Esophagus squamous epithelium (tissue), 5 donors: ENCODE measurements at regions not wholly inside any gene's neighbourhood (a gene's known extent, or its start where the extent isn't known, plus 50 kb on each side); places are given as distances from the start of the nearest gene placed in this dataset.

Experiments
- DNase-seq: peaks from one replicate; lab custom pipeline; 2025; lab: John Stamatoyannopoulos, UW
- H3K27ac ChIP-seq, 4 donors: fragments of 200-600 bp; sonication (generic); one replicate each; pipeline ENCODE4 v1.5.1; 2016 to 2019; ENCODE audit warnings: mild to moderate bottlenecking in 1 of 4
- H3K27me3 ChIP-seq, 4 donors: fragments of 200-600 bp; sonication (generic); 1 replicate in 3 of 4; 2 replicates in 1 of 4; pipeline versions ENCODE4 v1.5.1 to v1.6.0; 2017 to 2021; ENCODE audit warnings: antibody characterized with exemption in 1 of 4
- H3K36me3 ChIP-seq, 3 donors: fragments of 200-600 bp; sonication (generic); one replicate each; pipeline ENCODE4 v1.5.1; 2016 to 2019
- H3K4me1 ChIP-seq, 3 donors: fragments of 200-600 bp; sonication (generic); one replicate each; pipeline ENCODE4 v1.5.1; 2017 to 2019
- H3K4me3 ChIP-seq, 4 donors: fragments of 200-600 bp; sonication (generic); 1 replicate in 3 of 4; 2 replicates in 1 of 4; pipeline ENCODE4 v1.5.1; 2016 to 2019; ENCODE audit warnings: mild to moderate bottlenecking in 2 of 4, moderate library complexity in 1 of 4
- H3K9me3 ChIP-seq, 3 donors: fragments of 200-600 bp; sonication (generic); one replicate each; pipeline ENCODE4 v1.5.1; 2016 to 2019
- CTCF ChIP-seq, 6 experiments: fragments of 450-650 bp in 4 of 6; fragments of 200-600 bp in 2 of 6; sonication (generic) in 2 of 6; IDR thresholded peaks; one replicate each; pipeline ENCODE4 v1.5.1; 2016 to 2019; ENCODE audit warnings: antibody characterized with exemption in 6 of 6, mild to moderate bottlenecking in 4 of 6, moderate library complexity in 4 of 6
- POLR2A ChIP-seq, 4 donors: fragments of 450-650 bp; IDR thresholded peaks; one replicate each; pipeline ENCODE4 v1.6.1; 2017; ENCODE audit warnings: antibody characterized with exemption in 4 of 4, mild to moderate bottlenecking in 4 of 4, moderate library complexity in 3 of 4
- WGBS, 2 donors: methylation state at CpG; one replicate each; pipeline ENCODE4 v1.1.5; 2018; 5-methylcytosine and 5-hydroxymethylcytosine counted together
- intact Hi-C: fragments of 100-400 bp; cut with DNase I; formaldehyde crosslinking; loops from one replicate; pipeline ENCODE4 v1.15.0; 2022
- donor health status: DM: yes; HTN: yes; CAD: no.

DNA sequence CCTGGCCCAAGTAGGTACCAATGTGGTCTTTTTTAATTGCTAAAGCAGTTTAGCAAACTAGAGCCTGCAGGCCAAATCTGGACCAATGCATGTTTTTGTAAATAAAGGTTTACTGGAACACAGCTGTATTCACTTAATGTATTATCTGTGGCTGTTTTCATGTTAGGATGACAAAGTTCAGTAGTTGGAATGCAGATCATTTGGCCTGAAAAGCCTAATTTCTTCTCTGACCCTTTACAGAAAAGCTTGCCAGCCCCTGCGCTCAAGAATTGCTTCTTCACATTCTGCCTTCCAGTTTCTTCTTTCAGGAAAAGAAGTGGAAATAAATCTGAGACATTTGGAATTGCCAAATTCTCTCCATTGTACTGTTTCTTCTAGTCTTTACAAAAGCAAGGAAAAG lies 90.0 kb upstream of the MC3R start:
- intact Hi-C loops: no loop called here
- H3K4me1 ChIP-seq: no peaks in the 10 kb centered on the region
- H3K9me3 ChIP-seq: no peaks in the 10 kb centered on the region
- no peak for DNase-seq
- H3K36me3 ChIP-seq: no peaks in the 10 kb centered on the region
- H3K4me3 ChIP-seq: no peak overlapping the region
- H3K27me3 ChIP-seq: peaks cover 0 to 9% (median 0%) of the 10 kb centered on the region in 4 donors
- H3K27ac ChIP-seq: no peak overlapping the region
- TF ChIP-seq CTCF (IDR thresholded peaks at IDR 0.05) (no peak), POLR2A (IDR thresholded peaks at IDR 0.05) (no peak)
- WGBS, 2 donors: 75 to 91% methylated on average over 1 of the region's 1 CpG

DNA sequence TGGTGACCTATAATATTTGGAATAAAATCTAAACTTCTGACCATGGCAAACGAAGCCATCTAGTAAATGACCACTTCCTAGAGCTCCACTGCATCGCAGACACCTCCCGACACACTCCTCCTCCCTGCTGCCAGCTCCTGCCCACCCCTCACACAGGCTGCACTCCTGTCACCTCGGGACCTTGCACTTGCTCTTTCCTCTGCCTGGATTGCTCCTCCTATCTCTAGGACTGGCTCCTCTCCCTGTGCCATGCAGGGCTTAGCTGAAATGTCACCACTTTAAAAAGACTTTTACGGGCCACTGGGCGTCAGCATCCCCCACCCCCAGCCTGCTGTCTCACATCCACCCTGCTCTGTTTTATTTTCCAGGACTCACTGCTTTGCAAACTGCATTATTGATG lies 87.6 kb upstream of the MC3R start:
- intact Hi-C loops: no loop called here
- Histone ChIP-seq H3K4me1 (no peaks in the 10 kb centered on the region), H3K4me3 (no peak overlapping the region), H3K36me3 (no peaks in the 10 kb centered on the region), H3K9me3 (no peaks in the 10 kb centered on the region), H3K27me3 (peaks cover 0 to 12% (median 0%) of the 10 kb centered on the region in 4 donors), H3K27ac (no peak overlapping the region)
- no peak for TF ChIP-seq POLR2A (IDR thresholded peaks at IDR 0.05)
- no peak for TF ChIP-seq CTCF (IDR thresholded peaks at IDR 0.05)
- WGBS, 2 donors: 53 to 56% methylated on average over 5 to 6 of the region's 6 CpGs
- DNase-seq: no peak

- H3K4me3 ChIP-seq: no peak overlapping the region
- H3K36me3 ChIP-seq: no peaks in the 10 kb centered on the region
- intact Hi-C loops: no loop called here
- H3K27me3 ChIP-seq: peaks cover 0 to 3% (median 0%) of the 10 kb centered on the region in 4 donors
- H3K27ac ChIP-seq: no peak overlapping the region
- 65 to 71% methylated on average over 6 of the region's 6 CpGs for WGBS, 2 donors
- TF ChIP-seq CTCF (IDR thresholded peaks at IDR 0.05) (no peak), POLR2A (IDR thresholded peaks at IDR 0.05) (no peak)
- H3K9me3 ChIP-seq: no peaks in the 10 kb centered on the region
- H3K4me1 ChIP-seq: no peaks in the 10 kb centered on the region
- DNase-seq: no peak
Measured at GRCh38 chr20:56163806-56164205, 84.7 kb upstream of the MC3R start.

- Histone ChIP-seq H3K4me3 (no peak overlapping the region), H3K4me1 (no peaks in the 10 kb centered on the region), H3K9me3 (no peaks in the 10 kb centered on the region), H3K36me3 (no peaks in the 10 kb centered on the region), H3K27me3 (peaks cover 0 to 3% (median 0%) of the 10 kb centered on the region in 4 donors), H3K27ac (no peak overlapping the region)
- TF ChIP-seq POLR2A (IDR thresholded peaks at IDR 0.05) (no peak), CTCF (IDR thresholded peaks at IDR 0.05) (no peak)
- DNase-seq: no peak
- WGBS, 2 donors: 73 to 83% methylated on average over 15 of the region's 15 CpGs
- intact Hi-C loops: no loop called here
Measured at GRCh38 chr20:56166781-56167465, 81.6 kb upstream of the MC3R start.

GRCh38 chr20:56171087-56172012 lies 77.2 kb upstream of the MC3R start:
- H3K4me3 ChIP-seq: no peak overlapping the region
- no peaks in the 10 kb centered on the region for H3K9me3 ChIP-seq
- no peaks in the 10 kb centered on the region for H3K4me1 ChIP-seq
- H3K27me3 ChIP-seq: peaks cover 0 to 3% (median 0%) of the 10 kb centered on the region in 4 donors
- no peak overlapping the region for H3K27ac ChIP-seq
- intact Hi-C loops: no loop called here
- 45 to 58% methylated on average over 5 to 6 of the region's 6 CpGs for WGBS, 2 donors
- no peaks in the 10 kb centered on the region for H3K36me3 ChIP-seq
- TF ChIP-seq POLR2A (IDR thresholded peaks at IDR 0.05) (no peak), CTCF (IDR thresholded peaks at IDR 0.05) (peak in 4 of 6 experiments; percentile 12 to 56 (median 31))
- DNase-seq: no peak
